Tibial nerve (tissue), 4 donors: ENCODE measurements at regions not wholly inside any gene's neighbourhood (a gene's known extent, or its start where the extent isn't known, plus 50 kb on each side); places are given as distances from the start of the nearest gene placed in this dataset.

Experiments used
- DNase-seq, 2 donors: peaks; one replicate each; pipeline ENCODE4 v3.0.0-alpha.2; 2019; ENCODE audit warnings: low spot score in 2 of 2
- H3K27ac ChIP-seq, 4 donors: fragments of 200-600 bp; sonication (generic) in 3 of 4; one replicate each; pipeline ENCODE4 v1.5.1; 2017 to 2019; ENCODE audit warnings: mild to moderate bottlenecking in 1 of 4
- H3K27me3 ChIP-seq, 2 donors: fragments of 200-600 bp; sonication (generic) in 1 of 2; one replicate each; pipeline versions ENCODE4 v1.5.1 to v1.6.0; 2017 to 2019
- H3K36me3 ChIP-seq, 3 donors: fragments of 200-600 bp; sonication (generic); one replicate each; pipeline ENCODE4 v1.5.1; 2018 to 2019
- H3K4me1 ChIP-seq, 4 donors: fragments of 200-600 bp; sonication (generic) in 3 of 4; one replicate each; pipeline ENCODE4 v1.5.1; 2017 to 2019
- H3K4me3 ChIP-seq, 4 donors: fragments of 200-600 bp; sonication (generic) in 3 of 4; one replicate each; pipeline ENCODE4 v1.5.1; 2017 to 2019; ENCODE audit warnings: mild to moderate bottlenecking in 1 of 4, moderate library complexity in 1 of 4
- H3K9me3 ChIP-seq, 4 donors: fragments of 200-600 bp; sonication (generic) in 3 of 4; one replicate each; pipeline ENCODE4 v1.5.1; 2017 to 2019
- EP300 ChIP-seq, 2 donors: sonication (generic); formaldehyde crosslinking; IDR thresholded peaks; one replicate each; pipeline ENCODE4 v1.6.1; 2017; ENCODE audit warnings: antibody characterized with exemption in 2 of 2, mild to moderate bottlenecking in 1 of 2
- POLR2A ChIP-seq, 2 donors: fragments of 450-650 bp; IDR thresholded peaks; one replicate each; pipeline ENCODE4 v1.6.1; 2017; ENCODE audit warnings: antibody characterized with exemption in 2 of 2, mild to moderate bottlenecking in 2 of 2, moderate library complexity in 2 of 2
- WGBS, 2 donors: methylation state at CpG; one replicate each; pipeline ENCODE4 v1.1.5; 2018; 5-methylcytosine and 5-hydroxymethylcytosine counted together
- TF ChIP-seq, protein P1 (sequence below), 5 experiments: fragments of 200-600 bp in 3 of 5; fragments of 450-650 bp in 2 of 5; sonication (generic) in 3 of 5; IDR thresholded peaks; one replicate each; pipeline ENCODE4 v1.5.1; 2016 to 2019; ENCODE audit warnings: antibody characterized with exemption in 5 of 5, mild to moderate bottlenecking in 3 of 5, moderate library complexity in 2 of 5

DNA sequence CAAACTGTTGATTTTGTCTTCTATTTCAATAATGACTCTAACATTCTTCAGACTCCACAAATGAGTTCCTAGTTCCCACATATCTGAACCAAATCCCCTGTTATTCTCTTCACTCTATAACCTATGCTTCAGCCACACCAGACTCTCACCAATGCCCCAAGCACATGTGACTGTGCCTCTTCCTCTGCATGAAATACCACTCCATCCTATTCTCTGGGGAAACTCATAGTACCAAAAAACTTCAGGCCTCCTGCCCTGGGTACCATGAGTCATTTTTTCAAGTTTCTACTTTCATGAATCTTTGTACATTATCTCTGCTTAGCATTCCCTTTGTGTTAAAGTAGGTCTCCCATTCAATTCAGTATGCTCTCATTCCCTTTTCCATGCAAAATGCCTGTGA, 353.2 kb downstream of the ZEB2 start:
- Histone ChIP-seq H3K27me3 (no peaks in the 10 kb centered on the region), H3K27ac (no peak overlapping the region), H3K36me3 (no peaks in the 10 kb centered on the region), H3K4me1 (no peaks in the 10 kb centered on the region), H3K9me3 (no peaks in the 10 kb centered on the region), H3K4me3 (no peak overlapping the region)
- no peak for DNase-seq
- TF ChIP-seq EP300 (IDR thresholded peaks at IDR 0.05) (no peak), POLR2A (IDR thresholded peaks at IDR 0.05) (no peak)
- TF ChIP-seq, protein P1, sequence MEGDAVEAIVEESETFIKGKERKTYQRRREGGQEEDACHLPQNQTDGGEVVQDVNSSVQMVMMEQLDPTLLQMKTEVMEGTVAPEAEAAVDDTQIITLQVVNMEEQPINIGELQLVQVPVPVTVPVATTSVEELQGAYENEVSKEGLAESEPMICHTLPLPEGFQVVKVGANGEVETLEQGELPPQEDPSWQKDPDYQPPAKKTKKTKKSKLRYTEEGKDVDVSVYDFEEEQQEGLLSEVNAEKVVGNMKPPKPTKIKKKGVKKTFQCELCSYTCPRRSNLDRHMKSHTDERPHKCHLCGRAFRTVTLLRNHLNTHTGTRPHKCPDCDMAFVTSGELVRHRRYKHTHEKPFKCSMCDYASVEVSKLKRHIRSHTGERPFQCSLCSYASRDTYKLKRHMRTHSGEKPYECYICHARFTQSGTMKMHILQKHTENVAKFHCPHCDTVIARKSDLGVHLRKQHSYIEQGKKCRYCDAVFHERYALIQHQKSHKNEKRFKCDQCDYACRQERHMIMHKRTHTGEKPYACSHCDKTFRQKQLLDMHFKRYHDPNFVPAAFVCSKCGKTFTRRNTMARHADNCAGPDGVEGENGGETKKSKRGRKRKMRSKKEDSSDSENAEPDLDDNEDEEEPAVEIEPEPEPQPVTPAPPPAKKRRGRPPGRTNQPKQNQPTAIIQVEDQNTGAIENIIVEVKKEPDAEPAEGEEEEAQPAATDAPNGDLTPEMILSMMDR (IDR thresholded peaks at IDR 0.05) = no peak

GRCh38 chr2:144165599-144166250, 354.2 kb downstream of the ZEB2 start:
- no peak overlapping the region for H3K27ac ChIP-seq
- no peak overlapping the region for H3K4me3 ChIP-seq
- no peaks in the 10 kb centered on the region for H3K27me3 ChIP-seq
- WGBS, 2 donors = 97 to 100% methylated on average over 1 of the region's 1 CpG
- H3K4me1 ChIP-seq = no peaks in the 10 kb centered on the region
- H3K36me3 ChIP-seq = no peaks in the 10 kb centered on the region
- H3K9me3 ChIP-seq = no peaks in the 10 kb centered on the region
- TF ChIP-seq EP300 (IDR thresholded peaks at IDR 0.05) = no peak
- no peak for TF ChIP-seq POLR2A (IDR thresholded peaks at IDR 0.05)
- TF ChIP-seq, protein P1 (IDR thresholded peaks at IDR 0.05) = no peak
- no peak for DNase-seq

GRCh38 chr2:144163592-144163991, 356.3 kb downstream of the ZEB2 start:
- no peak for DNase-seq
- TF ChIP-seq, protein P1 (IDR thresholded peaks at IDR 0.05) = no peak
- TF ChIP-seq EP300 (IDR thresholded peaks at IDR 0.05) (no peak), POLR2A (IDR thresholded peaks at IDR 0.05) (no peak)
- no peaks in the 10 kb centered on the region for H3K27me3 ChIP-seq
- H3K4me3 ChIP-seq = no peak overlapping the region
- no peaks in the 10 kb centered on the region for H3K4me1 ChIP-seq
- no peaks in the 10 kb centered on the region for H3K36me3 ChIP-seq
- no peak overlapping the region for H3K27ac ChIP-seq
- no peaks in the 10 kb centered on the region for H3K9me3 ChIP-seq
- 74 to 88% methylated on average over 2 of the region's 2 CpGs for WGBS, 2 donors

GRCh38 chr2:144162652-144163051, 357.3 kb downstream of the ZEB2 start:
- H3K27me3 ChIP-seq = no peaks in the 10 kb centered on the region
- no peak for TF ChIP-seq EP300 (IDR thresholded peaks at IDR 0.05)
- TF ChIP-seq, protein P1 (IDR thresholded peaks at IDR 0.05) = peak in 1 of 5 experiments; percentile 19
- no peak overlapping the region for H3K27ac ChIP-seq
- 89 to 93% methylated on average over 5 of the region's 5 CpGs for WGBS, 2 donors
- H3K4me3 ChIP-seq = no peak overlapping the region
- H3K36me3 ChIP-seq = no peaks in the 10 kb centered on the region
- H3K9me3 ChIP-seq = no peaks in the 10 kb centered on the region
- no peak for DNase-seq
- peaks cover 0 to under 1% (median 0%) of the 10 kb centered on the region in 4 donors for H3K4me1 ChIP-seq

GRCh38 chr2:144161061-144161460, 358.9 kb downstream of the ZEB2 start:
- Histone ChIP-seq H3K36me3 (no peaks in the 10 kb centered on the region), H3K4me1 (peaks cover 0 to 6% (median 0%) of the 10 kb centered on the region in 4 donors), H3K27ac (no peak overlapping the region), H3K4me3 (no peak overlapping the region), H3K27me3 (no peaks in the 10 kb centered on the region), H3K9me3 (no peaks in the 10 kb centered on the region)
- 88% methylated on average over 3 of the region's 3 CpGs for WGBS, 2 donors
- no peak for DNase-seq
- no peak for TF ChIP-seq EP300 (IDR thresholded peaks at IDR 0.05)
- no peak for TF ChIP-seq POLR2A (IDR thresholded peaks at IDR 0.05)
- TF ChIP-seq, protein P1 (IDR thresholded peaks at IDR 0.05) = no peak
